Right lobe of liver (tissue), 4 donors: ENCODE measurements at regions not wholly inside any gene's neighbourhood (a gene's known extent, or its start where the extent isn't known, plus 50 kb on each side); places are given as distances from the start of the nearest gene placed in this dataset.

Experiments
- CTCF ChIP-seq, 4 donors: fragments of 200-600 bp in 3 of 4; fragments of 450-650 bp in 1 of 4; IDR thresholded peaks; one replicate each; pipeline versions ENCODE4 v1.5.1 to v1.8.0; 2016 to 2022; ENCODE audit warnings: antibody characterized with exemption in 4 of 4, mild to moderate bottlenecking in 2 of 4
- POLR2A ChIP-seq: fragments of 450-650 bp; IDR thresholded peaks from one replicate; pipeline ENCODE4 v1.6.1; 2017; ENCODE audit warnings: antibody characterized with exemption, mild to moderate bottlenecking
- donor health status: DM: no; HTN: no; CAD: no.
- donor health status: DM: no; HTN: no; CAD: no.
- donor health status: DM: no; HTN: yes; CAD: no.

- TF ChIP-seq CTCF (IDR thresholded peaks at IDR 0.05) (no peak), POLR2A (no peak)
Observed at GRCh38 chr16:7103056-7103455, 229.6 kb upstream of the RBFOX1 start.
